Brain pericyte (primary cell): ENCODE measurements at regions not wholly inside any gene's neighbourhood (a gene's known extent, or its start where the extent isn't known, plus 50 kb on each side); places are given as distances from the start of the nearest gene placed in this dataset.
"Not testable (repeated sequence)": the region's sequence is repeated elsewhere in the genome, so short reads cannot be mapped to it uniquely, and the experiment has no call there.

ENCODE experiments used
- DNase-seq: peaks from one replicate; pipeline ENCODE4 v3.0.0-alpha.2; 2012; ENCODE audit warnings: low read depth, low spot score

DNA sequence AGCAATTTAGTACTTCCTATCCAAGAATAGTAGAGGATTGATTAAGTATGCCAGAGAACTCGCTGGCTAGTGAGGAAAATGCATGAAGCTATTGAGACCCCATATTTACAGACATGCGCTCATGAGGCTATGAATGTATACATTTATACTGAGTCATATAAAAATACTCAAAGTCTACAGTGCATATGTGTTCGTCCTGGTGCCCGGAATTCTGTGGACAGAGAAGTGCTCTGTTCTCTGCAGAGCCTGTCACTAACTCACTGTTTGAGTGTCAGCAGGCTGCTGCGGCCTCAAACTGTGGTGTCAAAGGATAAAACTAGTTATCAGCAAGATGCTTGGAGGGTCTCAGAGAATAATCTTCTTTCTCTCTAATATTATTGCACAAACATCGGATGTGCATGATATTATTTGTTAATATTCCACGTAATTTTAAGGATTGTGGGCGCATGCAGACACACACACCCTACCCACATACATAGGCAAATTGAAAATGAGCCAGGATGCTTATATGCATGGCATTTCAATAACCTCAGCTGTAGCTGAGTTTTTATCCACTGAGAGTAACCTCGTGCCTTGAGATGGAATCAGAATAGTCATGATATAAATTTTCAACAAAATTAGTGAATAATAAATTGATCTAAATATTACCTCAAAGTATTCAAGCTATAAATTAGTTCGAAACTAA, 50.0 kb upstream of the TSC22D2 start:
- DNase-seq: no peak

GRCh38 chr3:150357140-150357539, 51.0 kb upstream of the TSC22D2 start:
- no peak for DNase-seq

DNA sequence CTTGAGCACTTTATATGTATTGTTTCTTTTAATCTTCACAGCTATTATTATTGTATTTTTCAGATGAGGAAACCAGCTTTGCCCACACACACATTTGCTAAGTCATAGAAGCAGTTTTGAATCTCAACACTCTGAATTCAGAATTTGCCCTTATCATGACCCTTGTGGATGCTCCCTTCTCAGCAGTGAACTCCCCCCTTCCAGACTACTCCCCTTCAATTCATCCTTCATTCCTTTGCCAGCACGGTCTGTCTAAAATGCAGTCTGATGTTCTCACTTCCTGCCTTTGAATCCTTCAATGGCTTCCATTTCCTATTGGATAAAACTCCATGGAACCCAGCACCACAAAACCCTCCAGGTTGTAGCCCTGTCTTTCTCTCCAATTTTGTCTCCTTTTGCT, 52.5 kb upstream of the TSC22D2 start:
- DNase-seq: no peak

DNA sequence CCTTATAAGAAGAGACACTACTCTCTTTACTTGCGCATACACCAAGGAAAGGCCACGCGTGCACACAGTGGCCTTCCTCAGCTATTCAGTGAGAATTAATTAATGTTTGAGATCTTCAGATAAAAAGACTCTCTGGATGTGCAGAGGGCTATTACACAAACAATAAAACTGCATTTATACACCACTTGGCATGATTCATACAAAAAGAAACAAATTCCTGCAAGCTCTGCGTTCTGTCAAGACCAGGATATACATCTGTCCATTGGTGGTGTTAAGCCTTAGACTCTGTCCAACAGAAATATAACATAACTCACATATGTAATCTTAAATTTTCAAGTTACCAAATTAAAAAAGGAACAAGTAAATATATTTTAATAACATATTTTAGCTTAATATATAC, 55.2 kb upstream of the TSC22D2 start:
- DNase-seq: no peak

DNA sequence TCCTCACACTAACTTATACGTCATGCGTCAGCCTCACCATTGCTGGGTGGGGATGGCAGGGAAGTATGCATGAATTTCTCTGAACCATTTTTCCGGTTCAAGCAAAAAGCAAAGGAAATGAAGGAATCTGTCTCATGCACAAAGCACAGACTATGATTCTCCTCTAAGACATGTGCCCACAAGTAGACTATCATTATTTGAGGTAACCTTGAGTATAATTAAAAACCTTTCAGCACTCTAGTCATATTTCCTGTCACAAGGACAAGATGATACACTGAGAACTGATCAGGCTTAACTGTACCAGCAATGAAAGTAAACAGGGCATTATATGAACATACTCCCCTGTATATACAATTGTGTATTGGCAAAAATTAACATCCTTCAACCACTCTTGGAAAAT, 56.7 kb upstream of the TSC22D2 start:
- no peak for DNase-seq

DNA sequence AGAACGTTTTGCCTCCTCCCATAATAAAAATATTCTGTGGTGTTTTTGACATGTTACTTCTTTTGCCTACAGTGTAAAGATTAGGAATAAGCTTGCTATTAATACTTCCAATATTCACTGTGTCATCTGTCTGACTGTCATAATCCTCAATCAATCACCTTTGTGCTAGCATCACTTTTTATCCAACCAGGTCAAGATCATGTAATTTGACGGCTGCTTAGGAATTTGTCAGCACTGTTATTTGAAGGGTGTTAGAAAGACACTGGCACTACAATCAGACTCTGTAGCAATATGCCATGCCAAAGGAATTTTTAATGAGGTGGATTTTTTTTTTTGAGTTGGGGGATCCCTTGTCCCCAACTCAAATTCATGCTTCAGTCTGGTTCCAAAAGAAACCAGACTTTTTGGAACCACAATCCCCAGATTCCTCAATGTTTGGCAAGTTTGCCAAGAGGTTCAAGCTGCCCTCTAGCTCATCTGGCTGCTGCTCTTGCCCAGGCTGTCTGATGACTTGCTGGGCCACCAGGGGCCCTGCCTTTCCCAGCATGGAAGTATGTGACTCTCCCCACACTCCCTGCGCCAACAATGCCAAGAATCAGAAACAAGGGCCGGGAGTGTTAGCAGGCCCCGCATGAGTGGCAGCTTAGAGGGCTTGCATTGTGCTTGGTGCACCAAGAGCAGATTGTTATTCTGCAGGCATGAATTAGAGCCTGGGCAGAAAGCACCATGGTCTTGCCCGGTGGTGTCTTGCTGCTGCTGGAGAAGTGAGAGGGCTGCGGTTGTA, 58.6 kb upstream of the TSC22D2 start:
- no peak for DNase-seq

GRCh38 chr3:150348500-150348899, 59.6 kb upstream of the TSC22D2 start:
- no peak for DNase-seq

- DNase-seq: no peak
Observed at GRCh38 chr3:150346981-150347863, 60.9 kb upstream of the TSC22D2 start.

GRCh38 chr3:150346266-150346665, 61.8 kb upstream of the TSC22D2 start:
- DNase-seq: no peak

- no peak for DNase-seq
Observed at GRCh38 chr3:150345021-150345538, 63.0 kb upstream of the TSC22D2 start.

GRCh38 chr3:150344079-150344759, 63.9 kb upstream of the TSC22D2 start:
- DNase-seq: no peak

DNA sequence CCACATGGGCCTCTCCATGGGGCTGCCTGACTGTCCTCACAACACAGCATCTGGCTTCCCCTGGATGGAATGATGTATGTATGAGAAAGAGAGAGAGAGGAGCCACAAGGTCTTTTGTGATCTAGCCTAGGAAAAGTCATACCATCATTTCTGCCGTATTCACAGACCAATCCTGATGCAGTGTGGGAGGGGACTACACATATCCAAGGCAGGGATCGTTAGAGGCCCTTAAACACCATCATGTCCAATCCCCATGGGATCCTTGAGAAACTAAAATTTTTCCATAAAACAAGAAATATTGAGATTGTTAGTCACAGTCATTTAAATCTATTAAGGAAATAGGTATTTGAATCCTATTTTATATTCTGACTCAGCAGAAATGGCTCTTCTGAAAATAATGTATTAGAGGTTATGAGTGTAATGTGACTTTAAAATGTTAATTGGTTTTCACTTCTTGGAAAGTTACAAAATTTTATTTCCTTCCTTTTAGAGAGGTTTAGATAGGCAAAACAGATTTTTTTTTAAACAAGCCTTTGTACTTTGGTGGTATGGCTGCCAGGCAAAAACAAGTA, 65.1 kb upstream of the TSC22D2 start:
- no peak for DNase-seq

GRCh38 chr3:150341891-150342290, 66.2 kb upstream of the TSC22D2 start:
- DNase-seq: no peak

GRCh38 chr3:150336363-150336762, 71.7 kb upstream of the TSC22D2 start:
- DNase-seq: not testable (repeated sequence)

- no peak for DNase-seq
Observed at GRCh38 chr3:150335631-150336030, 72.5 kb upstream of the TSC22D2 start.

DNA sequence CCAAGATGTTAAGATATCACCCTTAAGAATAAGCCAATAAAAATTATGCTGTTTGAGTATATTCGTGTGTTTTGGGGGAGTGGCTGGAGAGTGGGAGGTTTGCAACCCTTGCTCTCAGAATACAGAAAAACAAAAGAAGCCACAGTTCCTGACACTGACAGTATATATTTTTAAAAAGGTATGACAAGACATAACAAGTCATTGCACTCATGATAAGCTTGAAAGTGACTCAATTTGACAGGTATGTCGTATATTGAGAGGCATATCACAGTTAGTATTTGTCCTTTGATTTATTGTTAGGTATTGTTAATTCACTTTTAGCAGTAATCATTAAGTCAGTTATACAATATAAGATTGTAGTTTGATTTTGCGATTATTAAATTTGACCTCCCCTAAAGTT, 73.1 kb upstream of the TSC22D2 start:
- no peak for DNase-seq

GRCh38 chr3:150333477-150333876, 74.6 kb upstream of the TSC22D2 start:
- no peak for DNase-seq

DNA sequence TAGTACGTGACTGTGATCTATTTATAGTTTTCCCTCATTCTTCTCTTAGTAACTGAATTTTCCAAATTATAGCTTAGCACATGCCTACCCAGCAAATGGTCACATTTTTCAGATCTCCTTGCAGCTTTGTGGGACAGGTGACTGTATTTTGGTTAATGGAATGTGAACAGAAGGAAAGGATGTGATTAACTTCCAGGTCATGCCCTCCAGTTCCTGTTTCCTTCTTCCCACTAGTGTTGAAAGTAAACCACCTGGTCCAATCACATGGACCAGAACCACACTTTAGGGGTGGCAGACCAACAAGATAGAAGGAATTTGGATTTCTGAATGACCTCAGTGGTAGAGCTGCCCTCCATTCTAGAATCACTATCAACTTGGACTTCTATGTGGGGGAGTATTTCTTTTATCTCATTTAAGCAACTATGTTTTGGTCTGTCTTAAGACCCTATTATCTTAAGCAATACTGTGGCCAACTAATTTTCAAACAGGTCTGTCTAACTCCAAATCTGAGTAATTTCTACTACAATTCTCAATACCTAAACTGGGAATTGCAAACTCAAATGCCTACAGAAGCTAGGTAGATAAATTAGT, 76.0 kb upstream of the TSC22D2 start:
- no peak for DNase-seq

DNA sequence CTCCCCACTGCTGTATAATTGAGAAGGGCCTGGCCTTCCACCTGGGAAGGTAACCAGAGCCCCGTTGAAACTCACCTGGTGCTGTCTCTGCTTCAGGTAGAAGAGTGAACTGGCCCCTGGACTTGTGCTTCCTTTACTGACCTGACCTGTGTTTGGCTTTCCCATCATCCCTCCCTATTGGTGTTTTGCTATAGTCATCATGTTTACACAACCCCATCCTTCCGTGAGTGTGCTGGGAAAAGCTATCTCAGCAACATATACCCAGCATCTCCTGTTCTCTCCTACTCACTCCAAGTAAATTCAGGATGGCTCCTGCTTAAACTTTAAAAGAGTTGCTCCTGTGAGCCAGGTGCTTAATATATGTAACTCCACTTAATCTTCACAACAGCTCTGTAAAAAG, 77.2 kb upstream of the TSC22D2 start:
- no peak for DNase-seq

GRCh38 chr3:150330174-150330573, 77.9 kb upstream of the TSC22D2 start:
- DNase-seq: no peak

DNA sequence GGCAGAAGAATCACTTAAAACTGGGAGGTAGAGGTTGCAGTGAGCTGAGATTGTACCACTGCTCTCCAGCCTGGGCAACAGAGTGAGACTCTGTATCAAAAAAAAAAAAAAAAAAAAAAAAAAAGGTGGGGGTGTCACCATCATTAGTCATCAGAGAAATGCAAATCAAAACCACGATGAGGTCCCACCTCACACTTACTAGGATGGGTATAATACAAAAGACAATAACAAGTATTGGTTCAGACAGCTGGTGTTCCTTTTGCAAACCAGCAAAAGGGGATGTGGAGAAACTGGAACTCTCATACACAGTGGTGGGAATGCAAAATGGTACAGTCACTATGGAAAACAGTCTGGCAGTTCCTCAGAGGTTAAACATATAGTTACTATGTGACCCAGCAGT, 78.7 kb upstream of the TSC22D2 start:
- no peak for DNase-seq
